Right renal cortex interstitium (tissue), 3 donors: ENCODE measurements at regions not wholly inside any gene's neighbourhood (a gene's known extent, or its start where the extent isn't known, plus 50 kb on each side); places are given as distances from the start of the nearest gene placed in this dataset.
"Not testable (repeated sequence)": the region's sequence is repeated elsewhere in the genome, so short reads cannot be mapped to it uniquely, and the experiment has no call there.

Experiments used
- DNase-seq, 3 donors: peaks; one replicate each; pipeline ENCODE4 v3.0.0-alpha.2; 2013; ENCODE audit warnings: low read depth in 3 of 3, low spot score in 2 of 3

DNA sequence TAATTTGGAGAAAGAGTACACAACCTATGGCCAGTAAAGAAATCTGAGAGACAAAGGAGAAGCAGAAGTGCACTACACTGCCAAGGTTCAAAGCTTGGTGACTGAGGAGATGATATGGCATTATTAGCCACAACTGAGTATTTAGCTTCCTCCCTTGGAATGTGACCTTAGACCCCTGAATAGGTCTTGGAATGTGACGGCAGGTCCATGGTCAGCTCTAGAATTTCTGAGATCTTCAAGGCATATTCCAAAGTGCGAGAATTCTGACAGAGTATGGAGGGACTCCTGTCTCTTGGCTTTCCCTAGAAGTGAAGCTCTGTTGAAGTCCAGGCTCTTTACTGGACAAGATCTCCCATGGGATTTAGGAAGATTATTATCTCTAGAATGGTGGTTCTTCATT lies 130.0 kb upstream of the FN1 start:
- DNase-seq = no peak

DNA sequence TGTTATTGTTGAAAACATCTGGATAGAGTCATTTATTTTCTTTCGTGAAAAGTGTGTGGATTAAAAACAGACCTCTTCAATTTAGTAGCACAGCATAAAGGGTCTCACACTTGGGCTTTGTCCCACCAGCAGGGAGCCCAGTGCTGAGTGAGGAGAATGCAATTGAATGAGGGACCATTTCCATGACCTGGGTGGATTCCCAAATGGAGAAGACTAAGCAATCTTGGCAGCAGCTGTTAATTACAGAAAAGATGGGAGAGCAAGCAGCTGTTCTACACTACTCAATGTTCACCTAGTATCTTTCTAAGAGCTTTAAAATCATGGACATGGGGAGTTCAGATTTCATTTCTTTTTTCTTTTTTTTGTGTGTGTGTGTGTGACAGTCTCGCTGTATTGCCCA lies 121.8 kb upstream of the FN1 start:
- DNase-seq = no peak

DNA sequence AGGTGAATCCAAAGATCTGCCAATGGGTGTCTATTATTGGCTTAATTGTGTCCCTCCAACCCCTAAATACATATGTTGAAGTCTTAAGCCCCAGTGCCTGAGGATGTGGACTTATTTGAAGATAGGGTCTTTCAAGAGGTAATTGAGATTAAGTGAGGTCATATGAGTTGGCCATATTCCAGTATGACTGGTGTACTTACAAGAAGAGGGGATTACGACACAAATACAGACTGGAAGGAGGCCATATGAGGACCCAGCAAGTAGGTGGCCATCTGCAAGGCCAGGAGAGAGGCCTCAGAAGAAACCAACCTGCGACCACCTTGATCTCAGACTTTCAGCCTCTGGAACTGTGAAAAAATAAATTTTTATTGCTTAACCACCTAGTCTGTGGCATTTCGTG lies 121.1 kb upstream of the FN1 start:
- no peak for DNase-seq

DNA sequence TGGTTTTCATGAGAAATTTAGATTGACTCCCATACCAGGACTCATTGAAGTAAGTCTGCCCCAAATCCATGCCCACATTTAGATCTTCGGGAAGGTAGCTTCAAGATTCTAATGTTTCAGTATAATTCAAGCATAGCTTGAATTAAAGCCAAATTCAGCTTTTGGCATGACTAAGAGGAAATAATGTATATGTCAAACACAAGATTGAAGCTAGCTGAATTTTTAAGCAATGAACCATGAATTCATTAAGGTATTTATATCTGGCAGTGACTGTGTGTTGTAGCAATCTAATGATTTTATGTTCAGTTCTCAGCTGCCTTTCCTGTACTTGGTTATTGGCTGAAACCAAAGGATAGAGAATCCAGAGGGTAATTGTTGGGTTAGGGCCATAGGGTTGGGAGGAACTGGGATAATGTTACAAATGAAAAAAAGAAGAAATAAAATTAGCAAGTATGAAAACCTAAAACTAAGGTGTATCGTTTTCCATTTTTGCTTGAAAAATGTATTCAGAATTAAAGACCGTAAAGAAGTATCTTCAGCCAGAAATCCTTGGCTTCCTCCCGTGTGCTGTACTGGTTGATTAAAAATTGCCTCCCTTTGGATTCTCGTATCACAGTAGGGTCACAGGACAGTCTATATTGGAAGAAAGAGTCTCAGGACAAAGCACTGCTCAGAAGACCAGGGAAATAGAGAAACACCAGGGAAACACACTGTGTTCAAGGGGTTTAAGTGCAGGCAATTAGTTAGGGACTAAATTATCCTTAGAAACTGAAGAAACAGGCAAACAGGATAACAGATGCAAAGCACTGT lies 119.0 kb upstream of the FN1 start:
- no peak for DNase-seq

DNA sequence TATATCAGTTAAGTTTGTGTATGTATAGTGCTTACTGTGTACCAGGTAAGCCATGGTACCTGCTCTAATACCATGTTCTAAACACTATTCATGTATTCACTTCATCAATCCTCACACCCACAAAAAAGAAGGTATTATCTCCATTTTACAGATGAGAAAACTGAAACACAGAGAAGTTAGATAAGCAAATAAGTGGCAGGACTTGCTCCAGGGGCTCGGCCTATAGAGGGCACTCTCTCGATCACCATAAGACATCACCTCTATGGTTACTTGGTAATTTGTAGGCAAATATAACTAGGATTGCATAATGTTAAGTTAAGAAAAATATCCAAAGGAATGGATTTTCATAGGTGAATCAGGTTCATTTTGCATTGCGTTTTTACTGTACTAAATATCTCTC lies 118.1 kb upstream of the FN1 start:
- no peak for DNase-seq

DNA sequence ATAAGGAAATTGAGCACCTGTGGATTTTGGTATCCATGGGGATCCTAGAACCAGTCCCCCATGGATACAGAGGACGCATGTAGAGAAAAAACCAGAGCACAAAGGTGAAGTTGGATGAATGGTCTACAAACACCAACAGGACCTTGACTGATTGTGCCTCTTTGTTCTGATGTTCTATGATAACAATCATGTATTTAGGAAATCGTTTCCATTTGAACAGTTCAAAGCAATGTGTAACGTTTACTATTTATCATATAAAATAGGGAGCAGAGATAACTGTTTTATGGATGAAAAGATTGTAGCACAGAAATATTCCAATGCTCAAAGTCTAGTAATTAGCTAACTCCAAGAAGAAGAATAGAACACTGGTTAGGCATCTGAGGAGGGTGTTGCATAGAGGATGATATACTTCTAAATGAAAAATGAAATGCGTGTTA lies 116.3 kb upstream of the FN1 start:
- no peak for DNase-seq

DNA sequence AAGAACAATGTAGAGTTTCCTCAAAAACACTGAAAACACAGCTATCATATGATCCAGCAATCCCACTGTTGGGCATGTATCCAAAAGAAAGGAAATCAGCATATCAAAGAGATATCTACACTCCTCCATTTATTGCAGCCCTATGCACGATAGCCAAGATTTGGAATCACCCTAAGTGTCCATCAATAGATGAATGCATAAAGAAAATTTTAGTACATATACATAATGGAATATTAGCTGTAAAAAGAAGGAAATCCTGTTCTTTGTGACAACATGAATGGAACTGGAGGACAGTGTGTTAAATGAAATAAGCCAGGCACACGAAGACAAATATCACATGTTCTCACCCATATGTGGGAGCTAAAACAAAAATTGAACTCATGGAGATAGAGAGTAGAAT lies 114.5 kb upstream of the FN1 start:
- no peak for DNase-seq

DNA sequence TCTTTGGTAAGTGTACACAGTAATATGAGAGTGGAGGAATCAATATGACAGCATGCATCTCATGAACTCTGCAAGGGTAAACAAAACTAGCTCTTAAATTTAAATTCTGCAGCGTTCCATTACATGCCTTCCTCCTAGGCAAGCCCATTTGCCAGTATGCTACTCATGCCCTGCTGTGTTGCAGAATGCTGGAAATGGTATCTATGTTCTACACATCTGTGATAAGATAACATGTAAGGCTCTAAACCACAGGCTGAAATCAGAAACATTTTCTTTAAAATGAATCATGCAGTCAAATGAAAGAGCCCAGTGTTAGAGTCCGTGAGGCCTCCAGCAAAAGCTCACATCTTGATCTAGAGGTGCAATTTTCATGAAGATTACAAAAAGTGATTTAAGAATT lies 112.8 kb upstream of the FN1 start:
- no peak for DNase-seq

DNA sequence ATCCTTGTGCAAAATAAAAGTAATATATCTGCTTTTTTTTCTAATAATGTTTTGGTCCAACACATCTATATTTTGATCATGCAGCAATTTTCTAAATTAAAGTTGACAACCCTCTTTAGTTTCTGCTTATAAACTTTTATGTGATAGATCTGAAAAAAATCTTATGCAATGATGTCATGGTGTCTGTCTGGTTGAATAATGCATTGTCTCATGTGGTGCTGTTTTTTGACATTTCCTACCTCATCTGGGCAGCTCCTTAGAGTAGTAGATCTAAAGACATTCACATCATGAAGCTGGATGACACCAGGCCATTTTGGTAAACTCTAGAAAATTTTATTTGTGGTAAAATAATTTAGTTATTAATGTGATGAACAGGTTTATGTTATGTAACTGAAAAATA lies 106.8 kb upstream of the FN1 start:
- DNase-seq = no peak

DNA sequence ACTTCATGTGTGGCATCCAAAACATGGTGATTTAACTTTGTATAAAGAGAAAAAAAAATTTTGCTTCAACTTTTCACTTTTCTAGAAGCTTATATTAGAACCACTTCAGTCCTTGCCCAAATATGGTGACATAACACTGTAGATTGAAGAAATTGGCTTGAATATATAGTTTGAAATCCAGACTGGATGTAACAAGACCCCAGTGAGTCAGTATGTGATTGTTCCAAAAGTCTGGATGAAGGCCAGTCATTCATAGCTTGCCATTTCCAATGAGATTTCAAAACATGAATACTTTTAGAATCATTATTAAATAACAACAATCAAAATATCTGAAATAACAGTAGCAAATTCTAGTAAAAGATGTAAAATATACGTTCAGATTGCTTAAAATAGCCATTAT lies 104.8 kb upstream of the FN1 start:
- DNase-seq = no peak

DNA sequence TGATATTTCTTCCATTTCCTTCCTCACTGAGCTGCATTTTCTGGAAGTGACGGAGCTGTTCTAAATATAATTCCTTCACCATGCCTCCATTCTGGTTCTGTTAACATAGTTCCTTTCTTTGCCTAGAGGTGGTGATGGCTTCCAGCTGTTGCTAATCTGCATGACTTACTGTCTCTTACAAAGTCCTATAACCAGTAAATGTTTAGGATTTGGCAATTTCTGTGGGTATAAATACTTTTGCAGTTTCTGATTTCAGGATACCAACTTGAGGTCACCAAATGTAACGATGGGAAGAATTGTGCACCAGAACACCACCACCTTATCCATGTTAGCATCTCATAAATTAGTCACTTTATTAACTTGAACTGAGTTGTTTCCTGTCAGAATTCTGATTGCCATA lies 101.7 kb upstream of the FN1 start:
- DNase-seq = peak in 1 of 3 donors; percentile 37

DNA sequence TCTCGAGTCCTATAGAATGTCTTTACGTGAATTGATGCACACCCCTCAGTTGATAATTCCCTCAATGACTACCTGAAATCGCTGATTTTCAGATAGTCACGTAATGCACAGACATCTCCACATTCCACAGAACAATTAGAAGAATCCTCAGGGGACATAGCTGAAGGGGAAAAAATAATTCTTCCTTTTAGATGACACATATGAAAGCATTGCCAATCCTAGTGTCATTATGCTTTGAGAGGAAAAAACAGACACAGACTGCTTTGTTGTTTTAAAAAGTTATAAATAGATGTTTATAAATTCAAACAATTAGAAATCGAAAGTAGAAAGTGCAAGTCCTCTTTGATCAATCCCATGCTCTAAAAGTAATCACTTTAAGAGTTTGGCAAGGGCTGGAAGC lies 100.6 kb upstream of the FN1 start:
- DNase-seq = no peak

DNA sequence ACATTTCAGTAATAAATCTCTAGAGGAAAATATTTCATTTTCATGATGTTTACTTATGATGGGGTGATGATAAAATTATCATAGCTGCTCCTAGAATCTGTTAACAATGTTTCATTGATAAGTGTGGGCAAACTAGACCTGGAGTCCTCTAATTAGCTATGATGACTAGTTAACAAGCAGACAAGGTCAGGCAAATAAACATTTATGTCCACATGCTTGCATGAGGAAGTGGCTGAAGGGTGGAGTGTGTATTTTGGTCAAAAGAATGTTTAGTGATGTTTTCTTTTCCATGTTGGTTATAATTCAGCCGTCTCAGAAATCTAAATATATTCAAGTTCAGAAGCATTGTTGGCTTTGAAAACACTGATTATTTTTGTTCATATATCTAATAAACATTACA lies 99.9 kb upstream of the FN1 start:
- DNase-seq = no peak

DNA sequence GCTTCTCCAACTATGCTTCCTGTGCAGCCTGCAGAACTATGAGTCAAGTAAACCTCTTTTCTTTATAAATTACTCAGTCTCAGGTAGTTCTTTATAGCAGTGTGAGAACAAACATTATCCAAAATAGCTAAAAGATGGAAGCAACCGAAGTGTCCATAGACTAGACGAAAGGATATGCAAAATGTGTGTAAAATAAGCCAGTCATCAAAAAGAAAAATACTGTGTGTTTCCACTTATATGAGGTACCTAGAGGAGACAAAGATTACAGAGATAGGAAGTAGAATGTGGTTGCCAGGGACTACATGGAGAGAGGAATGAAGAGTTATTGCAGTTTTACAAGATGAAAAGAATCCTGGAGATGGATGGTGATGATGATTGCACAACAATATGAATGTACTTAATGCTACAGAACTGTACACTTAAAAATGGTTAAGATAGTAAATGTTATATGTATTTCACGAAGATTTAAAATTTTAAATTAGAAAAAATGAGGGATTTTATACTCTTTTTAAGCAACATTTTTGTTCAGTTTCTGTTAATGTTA lies 99.3 kb upstream of the FN1 start:
- no peak for DNase-seq

DNA sequence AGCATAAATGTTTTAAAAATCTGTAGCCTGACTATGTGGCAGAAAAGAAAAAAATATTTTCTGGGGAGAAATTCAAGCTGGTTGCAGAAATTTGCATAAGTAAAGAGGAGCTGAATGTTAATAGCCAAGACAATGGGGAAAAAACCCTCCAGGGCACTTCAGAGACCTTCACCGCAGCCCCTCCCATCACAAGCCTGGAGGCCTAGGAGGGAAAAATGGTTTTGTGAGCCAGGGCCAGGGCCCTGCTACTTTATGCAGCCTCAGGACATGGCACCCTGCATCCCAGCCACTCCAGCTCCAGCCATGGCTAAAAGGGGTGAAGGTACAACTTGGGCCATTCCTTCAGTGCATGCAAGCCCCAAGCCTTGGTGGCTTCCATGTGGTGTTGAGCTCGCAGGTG lies 97.8 kb upstream of the FN1 start:
- DNase-seq = not testable (repeated sequence)

DNA sequence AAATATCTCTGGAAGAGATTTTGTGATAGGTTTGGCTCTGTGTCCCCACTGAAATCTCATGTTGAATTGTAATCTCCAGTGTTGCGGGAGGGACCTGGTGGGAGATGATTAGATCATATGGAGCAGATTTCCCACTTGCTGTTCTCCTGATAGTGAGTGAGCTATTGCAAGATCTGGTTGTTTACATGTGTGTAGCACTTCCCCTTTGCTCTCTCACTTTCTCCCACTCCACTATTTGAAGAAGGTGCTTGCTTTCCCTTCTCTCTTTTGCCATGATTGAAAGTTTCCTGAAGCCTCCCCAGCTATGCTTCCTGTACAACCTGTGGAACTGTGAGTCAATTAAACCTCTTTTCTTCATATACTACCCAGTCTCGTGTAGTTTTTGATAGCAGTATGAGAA lies 97.0 kb upstream of the FN1 start:
- DNase-seq = no peak

DNA sequence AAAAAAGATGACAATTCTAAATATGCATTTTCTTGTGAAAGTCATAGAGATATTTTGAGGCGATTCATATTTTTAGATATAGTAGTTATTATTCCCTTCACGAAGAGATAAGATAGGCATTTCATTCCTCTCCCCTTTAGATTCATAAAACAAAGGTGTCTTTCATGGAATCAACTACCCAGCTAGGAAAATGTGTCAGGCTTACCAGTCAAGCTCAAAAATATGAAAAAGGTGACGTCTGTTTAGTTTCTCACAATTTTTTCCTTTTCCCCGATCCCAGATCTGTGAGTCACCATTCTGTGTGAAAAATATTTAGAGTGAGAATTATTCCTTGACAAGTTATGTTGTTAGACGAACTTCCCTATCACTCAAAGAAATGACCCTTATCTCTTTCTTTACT lies 95.4 kb upstream of the FN1 start:
- no peak for DNase-seq

DNA sequence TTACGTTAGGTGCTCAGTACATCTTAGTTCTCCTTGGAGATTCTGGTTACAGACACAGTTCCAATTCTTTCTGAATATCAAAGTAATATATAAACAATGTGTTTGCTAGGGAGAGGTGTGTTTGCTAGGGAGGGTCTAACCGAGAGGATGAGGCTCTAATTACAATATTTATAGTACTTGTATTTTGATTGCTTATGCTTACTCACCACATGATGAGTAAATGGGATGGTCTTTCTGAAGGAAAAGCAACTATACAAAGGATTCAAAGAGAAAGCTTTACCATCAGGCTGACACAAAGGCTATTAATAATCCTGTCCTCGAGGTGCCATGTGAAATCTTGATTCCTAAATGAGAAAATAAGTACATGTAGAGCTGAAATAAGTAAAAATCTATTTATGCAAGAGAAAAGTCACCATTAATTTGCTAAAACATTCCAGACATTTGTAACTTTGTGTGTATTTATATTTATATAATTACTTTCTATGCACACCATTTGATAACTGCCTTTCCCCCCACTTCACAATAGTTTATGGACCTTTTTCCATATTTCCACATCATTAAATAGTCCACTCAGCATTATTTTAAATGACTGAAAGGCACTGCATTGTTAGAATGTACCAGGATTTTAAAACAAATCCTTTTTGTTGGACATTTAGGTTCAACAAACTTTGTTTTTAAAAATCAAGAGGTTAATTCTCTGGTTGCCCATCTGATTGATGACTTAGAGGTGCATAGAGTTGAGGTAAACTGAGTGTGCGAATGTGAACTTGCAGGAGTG lies 94.5 kb upstream of the FN1 start:
- no peak for DNase-seq

DNA sequence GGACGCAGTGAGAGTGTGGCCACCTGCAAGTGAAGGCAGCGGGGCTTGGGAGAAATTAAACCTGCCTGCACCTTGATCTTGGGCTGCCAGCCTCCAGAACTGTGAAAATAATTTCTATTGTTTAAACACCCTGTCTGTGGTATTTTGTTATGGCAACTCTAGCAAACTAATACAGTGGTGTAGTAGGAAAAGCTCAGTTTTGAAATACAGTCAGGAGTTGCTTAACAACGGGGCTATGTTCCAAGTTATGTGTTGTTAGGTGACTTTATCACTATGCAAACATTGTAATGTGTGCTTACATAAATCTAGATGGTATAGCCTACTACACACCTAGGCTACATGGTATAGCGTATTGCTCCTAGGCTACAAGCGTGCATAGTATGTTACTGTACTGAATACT lies 93.4 kb upstream of the FN1 start:
- DNase-seq = no peak

DNA sequence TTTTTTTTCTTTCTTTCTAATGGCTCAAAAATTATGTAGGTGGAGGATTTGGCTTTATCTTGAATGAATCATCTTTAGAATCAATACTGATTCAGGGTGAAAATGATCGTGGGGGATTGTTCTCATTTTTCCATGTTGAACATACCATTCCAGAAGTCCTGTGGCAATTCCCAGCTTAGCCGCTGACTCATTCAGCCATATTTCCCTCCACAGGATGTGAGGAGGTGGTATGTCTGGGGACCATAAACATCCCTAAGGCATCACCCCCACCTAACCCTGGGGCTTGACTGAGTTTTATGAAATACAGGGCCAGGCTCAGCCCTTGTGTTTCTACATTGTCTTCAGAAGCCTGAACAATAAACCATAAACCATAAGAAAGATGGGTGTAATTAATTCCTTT lies 92.7 kb upstream of the FN1 start:
- DNase-seq = no peak

DNA sequence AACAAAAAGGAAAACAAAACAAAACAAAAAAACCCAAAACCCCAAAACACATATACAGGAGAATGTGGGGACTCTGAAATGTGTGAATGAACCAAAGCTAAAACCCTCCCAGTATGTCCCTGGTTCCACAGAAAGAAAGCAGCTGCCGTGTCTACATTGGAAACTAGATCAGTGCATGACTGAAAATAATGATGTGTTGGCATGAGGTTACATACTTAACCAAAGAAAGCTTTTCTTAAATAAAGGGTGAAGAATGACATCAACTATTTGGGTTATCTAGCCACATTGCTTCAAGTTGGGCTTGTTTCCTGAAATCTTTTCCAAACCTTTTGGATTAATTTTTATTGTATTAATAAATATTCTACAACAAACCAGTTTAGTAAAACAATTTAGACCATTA lies 91.9 kb upstream of the FN1 start:
- no peak for DNase-seq

DNA sequence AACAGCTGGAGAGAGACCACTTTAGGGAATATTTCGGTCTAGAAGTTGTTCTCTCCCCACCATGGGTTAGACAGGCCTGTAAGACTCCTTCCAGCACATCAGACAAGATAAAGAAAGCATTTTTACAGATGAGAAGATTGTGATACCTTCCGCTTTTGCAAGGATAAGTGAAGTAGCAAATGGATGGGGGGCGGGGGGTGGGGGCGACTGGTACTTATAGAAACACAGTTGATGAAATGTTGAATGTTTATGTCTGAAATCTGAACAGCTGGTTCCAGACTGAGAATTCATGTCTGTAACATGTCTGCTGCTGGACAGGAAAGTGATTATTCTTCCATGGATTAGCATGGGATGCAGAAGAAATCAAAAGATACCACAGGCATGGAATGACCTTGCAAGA lies 90.5 kb upstream of the FN1 start:
- no peak for DNase-seq
